Esophagus squamous epithelium (tissue), 5 donors: ENCODE measurements at regions not wholly inside any gene's neighbourhood (a gene's known extent, or its start where the extent isn't known, plus 50 kb on each side); places are given as distances from the start of the nearest gene placed in this dataset.
"Not testable (repeated sequence)": the region's sequence is repeated elsewhere in the genome, so short reads cannot be mapped to it uniquely, and the experiment has no call there.

ENCODE experiments used
- DNase-seq: peaks from one replicate; lab custom pipeline; 2025; lab: John Stamatoyannopoulos, UW
- H3K27ac ChIP-seq, 4 donors: fragments of 200-600 bp; sonication (generic); one replicate each; pipeline ENCODE4 v1.5.1; 2016 to 2019; ENCODE audit warnings: mild to moderate bottlenecking in 1 of 4
- H3K27me3 ChIP-seq, 4 donors: fragments of 200-600 bp; sonication (generic); 1 replicate in 3 of 4; 2 replicates in 1 of 4; pipeline versions ENCODE4 v1.5.1 to v1.6.0; 2017 to 2021; ENCODE audit warnings: antibody characterized with exemption in 1 of 4
- H3K36me3 ChIP-seq, 3 donors: fragments of 200-600 bp; sonication (generic); one replicate each; pipeline ENCODE4 v1.5.1; 2016 to 2019
- H3K4me1 ChIP-seq, 3 donors: fragments of 200-600 bp; sonication (generic); one replicate each; pipeline ENCODE4 v1.5.1; 2017 to 2019
- H3K4me3 ChIP-seq, 4 donors: fragments of 200-600 bp; sonication (generic); 1 replicate in 3 of 4; 2 replicates in 1 of 4; pipeline ENCODE4 v1.5.1; 2016 to 2019; ENCODE audit warnings: mild to moderate bottlenecking in 2 of 4, moderate library complexity in 1 of 4
- H3K9me3 ChIP-seq, 3 donors: fragments of 200-600 bp; sonication (generic); one replicate each; pipeline ENCODE4 v1.5.1; 2016 to 2019
- POLR2A ChIP-seq, 4 donors: fragments of 450-650 bp; IDR thresholded peaks; one replicate each; pipeline ENCODE4 v1.6.1; 2017; ENCODE audit warnings: antibody characterized with exemption in 4 of 4, mild to moderate bottlenecking in 4 of 4, moderate library complexity in 3 of 4
- WGBS, 2 donors: methylation state at CpG; one replicate each; pipeline ENCODE4 v1.1.5; 2018; 5-methylcytosine and 5-hydroxymethylcytosine counted together
- intact Hi-C: fragments of 100-400 bp; cut with DNase I; formaldehyde crosslinking; loops from one replicate; pipeline ENCODE4 v1.15.0; 2022
- TF ChIP-seq, protein P1 (sequence below), 6 experiments: fragments of 450-650 bp in 4 of 6; fragments of 200-600 bp in 2 of 6; sonication (generic) in 2 of 6; IDR thresholded peaks; one replicate each; pipeline ENCODE4 v1.5.1; 2016 to 2019; ENCODE audit warnings: antibody characterized with exemption in 6 of 6, mild to moderate bottlenecking in 4 of 6, moderate library complexity in 4 of 6
- donor health status: DM: yes; HTN: yes; CAD: no.

DNA sequence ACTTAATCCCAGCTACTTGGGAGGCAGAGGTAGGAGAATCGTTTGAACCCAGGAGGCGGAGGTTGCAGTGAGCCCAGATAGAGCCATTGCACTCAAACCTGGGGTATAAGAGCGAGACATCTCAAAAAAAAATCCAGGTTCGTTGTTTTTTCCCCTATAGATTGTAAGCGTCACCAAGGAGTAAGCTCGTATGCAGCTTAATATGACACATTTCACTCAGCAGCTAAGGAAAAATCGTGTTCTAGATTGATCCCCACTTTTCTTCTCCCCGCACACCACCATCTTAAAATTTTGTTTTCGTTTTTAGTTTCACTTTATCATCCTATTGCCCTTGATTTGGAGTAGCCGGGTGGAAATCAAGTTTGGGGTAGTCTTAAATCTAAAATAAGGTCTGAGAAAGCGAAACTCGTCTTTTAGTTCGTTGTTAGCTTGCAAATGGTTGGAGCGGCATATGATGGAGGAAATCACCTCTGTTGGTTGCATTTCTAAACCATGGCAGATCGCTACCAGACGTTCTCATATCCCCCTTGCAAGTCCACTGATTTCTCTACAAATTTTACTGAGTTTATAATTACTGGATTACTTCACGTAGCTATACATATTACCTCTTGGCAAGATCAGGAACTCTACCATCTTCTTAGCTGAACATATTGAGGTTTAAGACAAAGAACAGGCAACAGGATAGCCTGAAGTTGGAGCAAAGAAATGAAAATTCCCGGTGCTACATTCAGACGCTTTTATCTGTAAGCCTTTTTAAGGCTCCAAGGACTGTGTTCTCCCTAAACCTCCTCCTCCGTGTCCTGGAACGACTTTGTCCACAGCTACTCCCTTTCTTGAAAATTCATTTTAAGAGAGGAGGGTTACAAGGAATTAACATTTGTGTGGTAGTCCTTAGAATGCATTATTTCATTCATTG lies 91.1 kb upstream of the BTN3A2 start:
- 7 to 22% methylated on average over 21 of the region's 21 CpGs for WGBS, 2 donors
- Histone ChIP-seq H3K27me3 (peaks cover 0 to 48% (median 3%) of the 10 kb centered on the region in 4 donors), H3K4me3 (peak overlapping the region; percentile 40 to 67 (median 54)), H3K36me3 (no peaks in the 10 kb centered on the region), H3K27ac (peak overlapping the region; percentile 93 to 98 (median 96)), H3K4me1 (peaks cover 0 to 50% (median 0%) of the 10 kb centered on the region in 3 donors), H3K9me3 (no peaks in the 10 kb centered on the region)
- DNase-seq: no peak
- TF ChIP-seq, protein P1, sequence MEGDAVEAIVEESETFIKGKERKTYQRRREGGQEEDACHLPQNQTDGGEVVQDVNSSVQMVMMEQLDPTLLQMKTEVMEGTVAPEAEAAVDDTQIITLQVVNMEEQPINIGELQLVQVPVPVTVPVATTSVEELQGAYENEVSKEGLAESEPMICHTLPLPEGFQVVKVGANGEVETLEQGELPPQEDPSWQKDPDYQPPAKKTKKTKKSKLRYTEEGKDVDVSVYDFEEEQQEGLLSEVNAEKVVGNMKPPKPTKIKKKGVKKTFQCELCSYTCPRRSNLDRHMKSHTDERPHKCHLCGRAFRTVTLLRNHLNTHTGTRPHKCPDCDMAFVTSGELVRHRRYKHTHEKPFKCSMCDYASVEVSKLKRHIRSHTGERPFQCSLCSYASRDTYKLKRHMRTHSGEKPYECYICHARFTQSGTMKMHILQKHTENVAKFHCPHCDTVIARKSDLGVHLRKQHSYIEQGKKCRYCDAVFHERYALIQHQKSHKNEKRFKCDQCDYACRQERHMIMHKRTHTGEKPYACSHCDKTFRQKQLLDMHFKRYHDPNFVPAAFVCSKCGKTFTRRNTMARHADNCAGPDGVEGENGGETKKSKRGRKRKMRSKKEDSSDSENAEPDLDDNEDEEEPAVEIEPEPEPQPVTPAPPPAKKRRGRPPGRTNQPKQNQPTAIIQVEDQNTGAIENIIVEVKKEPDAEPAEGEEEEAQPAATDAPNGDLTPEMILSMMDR (IDR thresholded peaks at IDR 0.05): no peak
- no peak for TF ChIP-seq POLR2A (IDR thresholded peaks at IDR 0.05)
- intact Hi-C loops: no loop called here

DNA sequence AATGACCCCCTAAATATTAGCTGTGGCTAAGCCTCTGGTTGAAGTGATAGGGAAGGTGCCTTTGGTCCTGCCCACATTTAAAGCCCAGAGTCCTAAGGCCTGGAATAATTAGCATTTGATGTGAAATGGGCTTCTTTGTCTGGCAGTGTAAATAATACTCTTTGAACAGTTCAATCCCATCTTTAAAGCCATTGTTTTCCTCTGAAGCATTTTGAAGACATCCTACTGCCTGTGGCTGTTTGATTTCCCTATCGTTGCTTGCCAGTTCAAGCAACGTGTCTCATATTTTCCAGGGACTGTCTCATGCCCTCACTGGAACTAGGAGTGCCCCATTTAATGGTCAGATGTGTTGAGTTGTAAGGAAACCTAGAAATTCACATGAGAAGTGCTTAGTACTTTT lies 89.3 kb upstream of the BTN3A2 start:
- WGBS, 2 donors: 29 to 57% methylated on average over 2 of the region's 2 CpGs
- H3K27ac ChIP-seq: no peak overlapping the region
- TF ChIP-seq, protein P1 (IDR thresholded peaks at IDR 0.05): no peak
- TF ChIP-seq POLR2A (IDR thresholded peaks at IDR 0.05): no peak
- peaks cover 0 to under 1% (median 0%) of the 10 kb centered on the region in 3 donors for H3K36me3 ChIP-seq
- intact Hi-C loops: no loop called here
- no peak for DNase-seq
- H3K9me3 ChIP-seq: no peaks in the 10 kb centered on the region
- peaks cover 0 to 34% (median 3%) of the 10 kb centered on the region in 4 donors for H3K27me3 ChIP-seq
- H3K4me3 ChIP-seq: no peak overlapping the region
- H3K4me1 ChIP-seq: peaks cover 0 to 33% (median 0%) of the 10 kb centered on the region in 3 donors

DNA sequence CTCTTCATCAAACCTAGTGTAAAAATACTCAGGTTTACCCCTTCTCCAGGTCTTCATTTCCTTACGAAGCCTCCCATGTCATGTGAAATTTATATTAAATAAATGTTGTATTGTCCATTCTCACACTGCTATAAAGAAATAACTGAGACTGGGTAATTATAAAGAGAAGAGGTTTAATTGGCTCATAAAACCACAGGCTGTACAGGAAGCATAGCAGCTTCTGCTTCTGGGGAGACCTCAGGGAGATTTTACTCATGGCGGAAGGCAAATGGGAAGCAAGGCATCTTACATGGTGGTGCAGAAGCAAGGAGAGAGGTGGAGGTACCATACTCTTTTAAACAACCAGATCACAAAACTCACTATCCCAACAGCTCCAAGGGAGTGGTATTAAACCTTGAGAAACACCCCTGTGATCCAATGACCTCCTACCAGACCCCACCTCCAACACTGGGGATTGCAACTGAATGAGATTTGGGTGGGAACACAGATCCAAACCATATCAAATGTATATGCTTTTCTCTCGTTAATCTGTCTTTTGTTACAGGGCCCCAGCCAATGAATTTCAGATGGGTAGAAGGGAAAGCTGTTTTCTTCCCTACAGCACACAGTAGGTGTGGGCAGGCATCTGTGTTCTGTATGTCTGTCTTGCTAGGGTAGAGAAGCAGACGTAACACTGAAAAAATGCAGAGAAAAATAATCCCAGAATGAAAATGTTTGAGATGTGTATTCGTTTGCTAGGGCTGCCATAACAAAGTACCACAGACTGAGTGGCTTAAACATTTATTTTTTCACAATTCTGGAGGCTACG lies 88.0 kb upstream of the BTN3A2 start:
- Histone ChIP-seq H3K27ac (no peak overlapping the region), H3K27me3 (peaks cover 0 to 21% (median 3%) of the 10 kb centered on the region in 4 donors), H3K9me3 (no peaks in the 10 kb centered on the region), H3K36me3 (peaks cover 0 to 9% (median 0%) of the 10 kb centered on the region in 3 donors), H3K4me3 (no peak overlapping the region), H3K4me1 (peaks cover 0 to 20% (median 0%) of the 10 kb centered on the region in 3 donors)
- DNase-seq: no peak
- WGBS, 2 donors: 82% methylated on average over 6 of the region's 6 CpGs
- intact Hi-C loops: no loop called here
- TF ChIP-seq POLR2A (IDR thresholded peaks at IDR 0.05): no peak
- TF ChIP-seq, protein P1 (IDR thresholded peaks at IDR 0.05): no peak

DNA sequence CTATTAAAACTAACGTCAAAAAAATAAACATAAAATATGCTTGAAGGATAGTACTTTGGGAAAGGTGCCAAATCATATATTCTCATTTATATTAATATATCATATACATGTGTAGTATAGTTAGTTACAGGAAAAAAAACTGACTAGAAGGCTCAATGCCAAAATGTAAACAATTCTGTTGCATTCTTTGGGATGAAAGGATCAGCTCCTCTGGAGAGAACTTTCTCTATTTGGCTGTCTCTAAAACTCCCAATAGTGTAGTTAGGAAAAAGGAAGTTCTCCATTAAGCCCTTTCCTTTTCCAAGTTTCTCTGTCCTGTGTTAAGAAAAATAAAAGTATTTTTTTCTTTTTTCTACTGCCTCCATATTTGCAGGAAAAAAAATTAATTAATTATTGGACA lies 86.5 kb upstream of the BTN3A2 start:
- no peak overlapping the region for H3K27ac ChIP-seq
- TF ChIP-seq POLR2A (IDR thresholded peaks at IDR 0.05): no peak
- TF ChIP-seq, protein P1 (IDR thresholded peaks at IDR 0.05): no peak
- intact Hi-C loops: no loop called here
- no peak for DNase-seq
- peaks cover 0 to 9% (median 0%) of the 10 kb centered on the region in 3 donors for H3K36me3 ChIP-seq
- WGBS, 2 donors: 20 to 50% methylated on average over 1 of the region's 1 CpG
- peaks cover under 1 to 22% (median 7%) of the 10 kb centered on the region in 3 donors for H3K4me1 ChIP-seq
- H3K27me3 ChIP-seq: peaks cover 0 to 8% (median 0%) of the 10 kb centered on the region in 4 donors
- H3K4me3 ChIP-seq: no peak overlapping the region
- H3K9me3 ChIP-seq: no peaks in the 10 kb centered on the region

DNA sequence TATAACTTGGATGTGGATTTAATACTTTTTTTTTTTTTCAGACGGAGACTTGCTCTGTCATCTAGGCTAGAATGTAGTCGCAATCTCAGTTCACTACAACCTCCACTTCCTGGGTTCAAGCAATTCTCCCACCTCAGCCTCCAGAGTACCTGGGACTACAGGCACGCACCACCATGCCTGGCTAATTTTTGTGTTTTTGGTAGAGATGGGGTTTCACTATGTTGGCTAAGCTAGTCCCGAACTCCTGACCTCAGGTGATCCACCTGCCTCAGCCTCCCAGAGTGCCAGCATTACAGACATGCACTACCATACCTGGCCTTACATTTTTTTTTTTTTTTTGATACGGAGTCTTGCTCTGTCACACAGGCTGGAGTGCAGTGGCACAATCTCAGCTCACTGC lies 85.6 kb upstream of the BTN3A2 start:
- 85 to 93% methylated on average over 5 of the region's 5 CpGs for WGBS, 2 donors
- H3K27me3 ChIP-seq, H3K36me3 ChIP-seq, DNase-seq, intact Hi-C loops, H3K27ac ChIP-seq, H3K4me3 ChIP-seq, H3K9me3 ChIP-seq: not testable (repeated sequence)
- peaks cover 7 to 24% (median 7%) of the 10 kb centered on the region in 3 donors for H3K4me1 ChIP-seq
